HFFc6 (cell line): ENCODE measurements at regions not wholly inside any gene's neighbourhood (a gene's known extent, or its start where the extent isn't known, plus 50 kb on each side); places are given as distances from the start of the nearest gene placed in this dataset.
"Not testable (repeated sequence)": the region's sequence is repeated elsewhere in the genome, so short reads cannot be mapped to it uniquely, and the experiment has no call there.

Source experiments
- DNase-seq: peaks from one replicate; pipeline ENCODE4 v3.0.0-alpha.2; 2018
- H3K27ac Mint-ChIP-seq: 2 replicates; pipeline ENCODE4 v1.8.0; 2020; ENCODE audit warnings: mild to moderate bottlenecking, mixed read lengths
- H3K27me3 Mint-ChIP-seq: 2 replicates; pipeline ENCODE4 v1.8.0; 2021; ENCODE audit warnings: mild to moderate bottlenecking, moderate library complexity, mixed read lengths; ENCODE audit not compliant: insufficient read depth
- H3K36me3 Mint-ChIP-seq: 2 replicates; pipeline ENCODE4 v1.8.0; 2021; ENCODE audit warnings: low read depth, mixed read lengths
- H3K4me1 Mint-ChIP-seq: 2 replicates; pipeline ENCODE4 v1.8.0; 2020; ENCODE audit warnings: low read depth, mixed read lengths
- H3K4me3 Mint-ChIP-seq: 2 replicates; pipeline ENCODE4 v1.8.0; 2020; ENCODE audit warnings: mild to moderate bottlenecking, moderate library complexity, mixed read lengths
- H3K9me3 Mint-ChIP-seq: 2 replicates; pipeline ENCODE4 v1.8.0; 2020; ENCODE audit warnings: mild to moderate bottlenecking, mixed read lengths
- CTCF ChIP-seq: fragments of 200-600 bp; sonication (generic); IDR thresholded peaks from 2 replicates; pipeline ENCODE4 v1.5.0; 2021; ENCODE audit warnings: antibody characterized with exemption, mild to moderate bottlenecking

DNA sequence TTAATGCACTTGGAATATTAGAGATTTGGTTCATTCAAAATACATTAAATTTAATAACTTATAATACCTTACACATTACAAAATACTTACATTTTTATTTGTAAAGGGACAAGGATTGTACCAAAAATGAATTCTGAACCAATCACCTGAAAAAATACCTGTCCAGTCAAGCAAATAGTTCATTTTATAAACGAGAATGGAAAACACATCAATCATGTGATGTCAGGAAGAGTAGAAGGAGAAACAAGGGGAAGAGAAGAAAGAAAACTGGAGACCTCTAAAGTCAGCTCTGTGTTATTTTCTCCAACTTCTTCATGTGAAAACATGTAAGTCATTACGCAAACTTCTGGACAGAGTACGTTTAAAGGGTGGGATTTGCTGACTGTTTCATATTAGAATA lies 989.0 kb upstream of the NUDT12 start:
- Mint-ChIP-seq H3K36me3 (no peaks in the 10 kb centered on the region), H3K4me1 (no peaks in the 10 kb centered on the region), H3K27ac (no peak overlapping the region), H3K27me3 (no peaks in the 10 kb centered on the region), H3K9me3 (peaks cover 28% of the 10 kb centered on the region), H3K4me3 (no peak overlapping the region)
- no peak for DNase-seq
- TF ChIP-seq CTCF = no peak

- not testable (repeated sequence) for DNase-seq, H3K27ac Mint-ChIP-seq, H3K4me1 Mint-ChIP-seq, H3K4me3 Mint-ChIP-seq, H3K27me3 Mint-ChIP-seq, H3K36me3 Mint-ChIP-seq
- H3K9me3 Mint-ChIP-seq = peaks cover 30% of the 10 kb centered on the region
Measured at GRCh38 chr5:104546871-104547270, 984.3 kb upstream of the NUDT12 start.

- no peak for DNase-seq
- no peak overlapping the region for H3K27ac Mint-ChIP-seq
- peaks cover 30% of the 10 kb centered on the region for H3K9me3 Mint-ChIP-seq
- H3K27me3 Mint-ChIP-seq = no peaks in the 10 kb centered on the region
- no peaks in the 10 kb centered on the region for H3K4me1 Mint-ChIP-seq
- H3K4me3 Mint-ChIP-seq = no peak overlapping the region
- no peak for TF ChIP-seq CTCF
- H3K36me3 Mint-ChIP-seq = no peaks in the 10 kb centered on the region
Measured at GRCh38 chr5:104541141-104541785, 978.7 kb upstream of the NUDT12 start.

DNA sequence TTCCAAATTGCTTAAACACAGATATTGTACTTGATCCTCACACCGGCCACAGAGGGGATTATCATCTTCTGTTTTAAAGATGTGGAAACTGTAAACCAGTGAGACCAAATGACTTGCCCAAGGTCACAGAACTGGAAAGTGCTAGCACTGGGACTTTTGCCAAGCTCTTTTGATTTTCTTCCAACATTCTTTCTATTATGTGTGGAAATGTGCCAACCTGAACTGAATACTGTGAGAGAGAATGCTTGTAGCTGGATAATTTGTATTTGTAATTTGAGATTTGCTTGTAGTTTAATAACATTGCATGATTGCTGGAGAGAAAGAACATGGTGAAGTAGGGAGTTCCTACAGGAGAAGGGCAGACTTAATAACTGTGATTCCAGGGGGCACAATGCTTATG lies 977.9 kb upstream of the NUDT12 start:
- DNase-seq = no peak
- no peak for TF ChIP-seq CTCF
- no peaks in the 10 kb centered on the region for H3K4me1 Mint-ChIP-seq
- no peaks in the 10 kb centered on the region for H3K27me3 Mint-ChIP-seq
- H3K9me3 Mint-ChIP-seq = peaks cover 24% of the 10 kb centered on the region
- H3K4me3 Mint-ChIP-seq = no peak overlapping the region
- no peaks in the 10 kb centered on the region for H3K36me3 Mint-ChIP-seq
- H3K27ac Mint-ChIP-seq = no peak overlapping the region

DNA sequence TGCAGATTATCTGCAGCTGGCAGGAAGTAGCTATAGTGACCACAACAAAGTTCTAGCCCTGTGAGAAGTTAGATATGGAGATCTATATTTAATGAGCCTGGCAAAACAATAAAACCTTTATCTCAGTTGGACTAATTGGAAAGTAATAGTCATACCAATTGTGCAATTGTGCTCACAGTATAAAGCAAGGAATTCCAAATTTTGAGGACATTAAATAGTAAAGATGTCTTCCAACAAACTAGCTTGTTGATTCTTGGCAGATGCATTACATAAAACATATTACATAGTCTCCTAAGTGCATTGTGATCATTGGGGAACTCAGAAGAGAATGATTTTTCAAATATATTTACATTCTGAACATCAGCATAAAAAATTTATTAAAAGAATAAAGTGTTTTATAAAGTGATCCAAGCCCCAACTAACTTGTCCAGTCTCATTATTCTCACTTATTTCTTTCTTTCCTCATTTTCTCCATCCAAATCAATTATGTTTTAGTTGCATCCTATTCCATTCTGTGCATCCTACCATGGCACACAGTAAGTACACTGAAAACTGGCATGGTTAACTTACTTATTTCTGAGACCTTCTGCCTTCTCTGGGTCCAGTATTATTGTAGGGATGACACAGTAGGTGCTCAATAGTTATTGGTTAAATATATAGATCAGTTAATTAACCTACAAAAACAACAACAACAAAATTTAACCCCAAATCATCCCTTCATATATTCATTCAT lies 977.2 kb upstream of the NUDT12 start:
- no peak for DNase-seq
- no peak for TF ChIP-seq CTCF
- Mint-ChIP-seq H3K27me3 (no peaks in the 10 kb centered on the region), H3K4me3 (no peak overlapping the region), H3K27ac (no peak overlapping the region), H3K36me3 (no peaks in the 10 kb centered on the region), H3K9me3 (peaks cover 24% of the 10 kb centered on the region), H3K4me1 (no peaks in the 10 kb centered on the region)

GRCh38 chr5:104538734-104539133 lies 976.1 kb upstream of the NUDT12 start:
- no peak for TF ChIP-seq CTCF
- DNase-seq = no peak
- Mint-ChIP-seq H3K4me3 (no peak overlapping the region), H3K27me3 (no peaks in the 10 kb centered on the region), H3K36me3 (no peaks in the 10 kb centered on the region), H3K27ac (no peak overlapping the region), H3K4me1 (no peaks in the 10 kb centered on the region), H3K9me3 (peaks cover 24% of the 10 kb centered on the region)
